DOHH2 (cell line): ENCODE measurements at regions not wholly inside any gene's neighbourhood (a gene's known extent, or its start where the extent isn't known, plus 50 kb on each side); places are given as distances from the start of the nearest gene placed in this dataset.

ENCODE experiments used
- H3F3A ChIP-seq: fragments of 200-600 bp; sonication (generic), shearing (Covaris generic); 2 replicates; pipeline ENCODE4 v1.6.0; 2016; ENCODE audit warnings: antibody characterized with exemption, mild to moderate bottlenecking; ENCODE audit not compliant: control insufficient read depth, insufficient read depth
- H3K27ac ChIP-seq: fragments of 200-600 bp; sonication (generic); 2 replicates; pipeline ENCODE4 v1.5.1; 2014; ENCODE audit warnings: low read depth, mild to moderate bottlenecking, low read length, moderate library complexity
- H3K27me3 ChIP-seq: fragments of 200-600 bp; sonication (generic); 2 replicates; pipeline ENCODE4 v1.6.1; 2014; ENCODE audit warnings: mild to moderate bottlenecking, low read length, mixed read lengths; ENCODE audit not compliant: control insufficient read depth
- H3K36me3 ChIP-seq: fragments of 200-600 bp; sonication (generic); 2 replicates; pipeline ENCODE4 v1.6.1; 2014; ENCODE audit warnings: mild to moderate bottlenecking, low read length, moderate library complexity, mixed read lengths; ENCODE audit not compliant: control insufficient read depth
- H3K4me1 ChIP-seq: fragments of 200-600 bp; sonication (generic); 2 replicates; pipeline ENCODE4 v1.6.1; 2014; ENCODE audit warnings: mild to moderate bottlenecking, low read length, mixed read lengths; ENCODE audit not compliant: control insufficient read depth
- H3K4me2 ChIP-seq: fragments of 200-600 bp; sonication (generic); 2 replicates; pipeline ENCODE4 v1.6.0; 2014; ENCODE audit warnings: mild to moderate bottlenecking, low read length, moderate library complexity
- H3K4me3 ChIP-seq: fragments of 200-600 bp; sonication (generic); 2 replicates; pipeline ENCODE4 v1.5.1; 2014; ENCODE audit warnings: mild to moderate bottlenecking, low read length, mixed read lengths
- H3K79me2 ChIP-seq: fragments of 200-600 bp; sonication (generic); 2 replicates; pipeline ENCODE4 v1.6.1; 2014; ENCODE audit warnings: mild to moderate bottlenecking, low read length, mixed read lengths; ENCODE audit not compliant: control insufficient read depth
- H3K9me2 ChIP-seq: fragments of 200-600 bp; sonication (generic); replicated peaks from 2 replicates; pipeline ENCODE4 v1.6.1; 2014; ENCODE audit warnings: mild to moderate bottlenecking, low read length, mixed read lengths; ENCODE audit not compliant: control insufficient read depth
- H3K9me3 ChIP-seq: fragments of 200-600 bp; sonication (generic); 2 replicates; pipeline ENCODE4 v1.6.1; 2014; ENCODE audit warnings: antibody characterized with exemption, low read length, mixed read lengths; ENCODE audit not compliant: control insufficient read depth, insufficient read depth
- H4K20me1 ChIP-seq: fragments of 200-600 bp; sonication (generic); 2 replicates; pipeline ENCODE4 v1.6.0; 2014; ENCODE audit warnings: low read depth, mild to moderate bottlenecking, antibody characterized with exemption, low read length, moderate library complexity; ENCODE audit not compliant: control insufficient read depth, insufficient read depth
- EZH2phosphoT487 ChIP-seq: fragments of 200-600 bp; sonication (generic); IDR thresholded peaks from 2 replicates; pipeline ENCODE4 v1.6.1; 2017; ENCODE audit warnings: borderline replicate concordance, mild to moderate bottlenecking, antibody characterized with exemption, low read length, moderate library complexity, mixed read lengths
- TF ChIP-seq, protein P1 (sequence below): fragments of 200-600 bp; sonication (generic); IDR thresholded peaks from one replicate; pipeline ENCODE4 v1.5.1; 2014; ENCODE audit warnings: antibody characterized with exemption, mild to moderate bottlenecking, low read depth, low read length; ENCODE audit not compliant: poor library complexity, severe bottlenecking

DNA sequence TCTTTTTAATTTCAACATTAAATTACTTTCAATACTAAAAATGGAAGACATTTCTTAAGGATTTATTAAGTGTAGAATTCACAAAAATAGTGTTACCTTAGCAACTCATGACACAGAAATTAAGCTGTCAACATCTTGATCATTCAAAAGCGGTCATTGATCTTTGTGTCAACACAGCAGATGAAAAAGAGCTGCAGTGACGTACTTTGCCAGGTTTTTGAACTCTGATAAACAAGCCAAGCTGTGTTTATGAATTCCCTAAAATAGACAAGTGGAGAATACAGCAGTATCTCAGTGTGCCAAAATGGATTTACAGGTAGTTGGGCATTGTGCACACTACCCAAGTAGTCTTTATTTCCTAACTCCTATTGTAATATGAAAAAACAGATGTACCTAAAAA lies 1141.8 kb upstream of the PCDH7 start:
- Histone ChIP-seq H3K4me1 (no peaks in the 10 kb centered on the region), H3K9me2 (no peaks in the 10 kb centered on the region), H3K4me3 (no peak overlapping the region), H3K36me3 (no peaks in the 10 kb centered on the region), H4K20me1 (no peaks in the 10 kb centered on the region), H3K27me3 (no peaks in the 10 kb centered on the region), H3K4me2 (no peak overlapping the region), H3K27ac (no peak overlapping the region), H3F3A (no peaks in the 10 kb centered on the region), H3K79me2 (no peaks in the 10 kb centered on the region), H3K9me3 (no peaks in the 10 kb centered on the region)
- no peak for TF ChIP-seq EZH2phosphoT487
- TF ChIP-seq, protein P1, sequence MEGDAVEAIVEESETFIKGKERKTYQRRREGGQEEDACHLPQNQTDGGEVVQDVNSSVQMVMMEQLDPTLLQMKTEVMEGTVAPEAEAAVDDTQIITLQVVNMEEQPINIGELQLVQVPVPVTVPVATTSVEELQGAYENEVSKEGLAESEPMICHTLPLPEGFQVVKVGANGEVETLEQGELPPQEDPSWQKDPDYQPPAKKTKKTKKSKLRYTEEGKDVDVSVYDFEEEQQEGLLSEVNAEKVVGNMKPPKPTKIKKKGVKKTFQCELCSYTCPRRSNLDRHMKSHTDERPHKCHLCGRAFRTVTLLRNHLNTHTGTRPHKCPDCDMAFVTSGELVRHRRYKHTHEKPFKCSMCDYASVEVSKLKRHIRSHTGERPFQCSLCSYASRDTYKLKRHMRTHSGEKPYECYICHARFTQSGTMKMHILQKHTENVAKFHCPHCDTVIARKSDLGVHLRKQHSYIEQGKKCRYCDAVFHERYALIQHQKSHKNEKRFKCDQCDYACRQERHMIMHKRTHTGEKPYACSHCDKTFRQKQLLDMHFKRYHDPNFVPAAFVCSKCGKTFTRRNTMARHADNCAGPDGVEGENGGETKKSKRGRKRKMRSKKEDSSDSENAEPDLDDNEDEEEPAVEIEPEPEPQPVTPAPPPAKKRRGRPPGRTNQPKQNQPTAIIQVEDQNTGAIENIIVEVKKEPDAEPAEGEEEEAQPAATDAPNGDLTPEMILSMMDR, result no peak

DNA sequence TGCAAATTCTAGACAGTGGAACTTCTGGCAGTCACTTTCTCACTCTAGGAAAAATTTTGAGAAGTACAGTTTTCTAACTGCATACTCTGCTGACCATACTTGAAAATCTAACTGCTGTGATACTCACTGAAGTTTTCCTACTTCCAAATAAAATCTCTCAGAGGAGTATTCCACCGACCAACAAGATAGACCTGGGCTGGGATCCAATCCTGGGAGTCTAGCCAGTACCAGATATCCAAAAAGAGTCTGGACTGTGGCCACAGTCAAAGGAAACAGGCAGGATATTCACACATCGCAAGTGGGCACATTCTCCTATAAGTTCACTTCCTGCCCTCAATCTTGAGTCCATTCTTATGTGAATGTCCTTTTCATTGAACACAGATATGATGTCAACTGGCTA lies 1138.7 kb upstream of the PCDH7 start:
- Histone ChIP-seq H3K79me2 (no peaks in the 10 kb centered on the region), H3K4me2 (no peak overlapping the region), H3K36me3 (no peaks in the 10 kb centered on the region), H3K27me3 (no peaks in the 10 kb centered on the region), H3K9me3 (no peaks in the 10 kb centered on the region), H3K27ac (no peak overlapping the region), H3K4me3 (no peak overlapping the region), H3K4me1 (no peaks in the 10 kb centered on the region), H3K9me2 (no peaks in the 10 kb centered on the region), H4K20me1 (no peaks in the 10 kb centered on the region), H3F3A (no peaks in the 10 kb centered on the region)
- TF ChIP-seq, protein P1, result no peak
- TF ChIP-seq EZH2phosphoT487, result no peak

DNA sequence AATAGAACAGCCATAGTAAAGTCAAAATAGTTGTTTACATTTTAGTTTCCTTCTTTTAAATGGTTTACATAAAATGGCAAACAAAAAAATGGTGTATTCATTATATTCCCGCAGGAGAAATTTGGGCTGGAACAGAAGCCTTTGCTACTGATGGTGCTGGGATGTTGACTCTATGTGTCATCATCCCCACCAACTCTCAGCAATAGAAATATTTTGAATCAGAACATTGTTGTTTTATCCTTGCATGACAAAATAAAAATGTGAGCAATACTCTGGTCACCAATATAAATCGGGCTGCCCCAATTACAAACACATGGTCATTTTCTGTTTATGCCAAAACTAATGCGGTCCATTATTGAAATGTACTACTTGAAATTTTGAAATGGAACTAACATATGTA lies 1131.6 kb upstream of the PCDH7 start:
- TF ChIP-seq EZH2phosphoT487, result no peak
- TF ChIP-seq, protein P1, result no peak
- Histone ChIP-seq H3K9me2 (no peaks in the 10 kb centered on the region), H4K20me1 (no peaks in the 10 kb centered on the region), H3F3A (no peaks in the 10 kb centered on the region), H3K36me3 (no peaks in the 10 kb centered on the region), H3K4me1 (no peaks in the 10 kb centered on the region), H3K4me3 (no peak overlapping the region), H3K9me3 (no peaks in the 10 kb centered on the region), H3K27ac (no peak overlapping the region), H3K27me3 (no peaks in the 10 kb centered on the region), H3K4me2 (no peak overlapping the region), H3K79me2 (no peaks in the 10 kb centered on the region)

DNA sequence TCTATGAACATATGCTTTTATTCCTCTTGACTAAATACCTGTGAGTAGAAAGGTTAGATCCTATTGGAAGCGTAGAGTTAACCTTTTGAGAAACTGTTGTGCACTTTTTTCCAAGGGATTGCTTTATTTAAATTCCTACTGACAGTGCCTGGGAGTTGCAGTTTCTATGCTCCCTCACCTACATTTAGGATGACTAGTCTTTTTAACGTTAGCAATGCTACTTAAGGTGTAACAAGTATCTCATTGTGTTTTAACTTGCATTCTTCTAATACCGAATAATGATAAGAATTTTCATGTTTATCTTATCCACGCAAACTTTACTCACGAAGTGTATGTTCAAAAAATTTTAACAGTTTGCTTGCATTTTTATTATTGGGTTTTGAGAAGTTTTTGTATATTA lies 1123.9 kb upstream of the PCDH7 start:
- H3K36me3 ChIP-seq, result no peaks in the 10 kb centered on the region
- TF ChIP-seq, protein P1, result no peak
- no peaks in the 10 kb centered on the region for H3K79me2 ChIP-seq
- no peaks in the 10 kb centered on the region for H3K4me1 ChIP-seq
- H3K27ac ChIP-seq, result no peak overlapping the region
- no peak overlapping the region for H3K4me2 ChIP-seq
- H4K20me1 ChIP-seq, result no peaks in the 10 kb centered on the region
- no peaks in the 10 kb centered on the region for H3F3A ChIP-seq
- no peaks in the 10 kb centered on the region for H3K9me3 ChIP-seq
- no peaks in the 10 kb centered on the region for H3K27me3 ChIP-seq
- no peaks in the 10 kb centered on the region for H3K9me2 ChIP-seq
- no peak overlapping the region for H3K4me3 ChIP-seq
